ENCODE measurements at regions not wholly inside any gene's neighbourhood (a gene's known extent, or its start where the extent isn't known, plus 50 kb on each side); places are given as distances from the start of the nearest gene placed in this dataset.

- ChIA-PET CTCF (interaction anchor here (1.2 kb wide), 1 partner anchor 273 kb away, joined by 3 read pairs; no protein-coding TSS in a partner anchor), POLR2A (interaction anchor here (0.6 kb wide), 1 partner anchor 868 kb away, joined by 4 read pairs; no protein-coding TSS in a partner anchor)
- H3K4me3 Mint-ChIP-seq = peak overlapping the region; percentile 3; the same call in 1 of the 2 replicates
- H3K9me3 Mint-ChIP-seq = no peaks in the 10 kb centered on the region
- H3K36me3 Mint-ChIP-seq = peaks cover 3% of the 10 kb centered on the region; the same call in 1 of the 2 replicates
- H3K27me3 Mint-ChIP-seq (ENCODE audit: low read depth) = no peaks in the 10 kb centered on the region
- TF ChIP-seq OVOL2 (CRISPR knock-in tag; IDR thresholded peaks at IDR 0.05; ENCODE audit: borderline replicate concordance) = no peak
- TF ChIP-seq, protein P1, sequence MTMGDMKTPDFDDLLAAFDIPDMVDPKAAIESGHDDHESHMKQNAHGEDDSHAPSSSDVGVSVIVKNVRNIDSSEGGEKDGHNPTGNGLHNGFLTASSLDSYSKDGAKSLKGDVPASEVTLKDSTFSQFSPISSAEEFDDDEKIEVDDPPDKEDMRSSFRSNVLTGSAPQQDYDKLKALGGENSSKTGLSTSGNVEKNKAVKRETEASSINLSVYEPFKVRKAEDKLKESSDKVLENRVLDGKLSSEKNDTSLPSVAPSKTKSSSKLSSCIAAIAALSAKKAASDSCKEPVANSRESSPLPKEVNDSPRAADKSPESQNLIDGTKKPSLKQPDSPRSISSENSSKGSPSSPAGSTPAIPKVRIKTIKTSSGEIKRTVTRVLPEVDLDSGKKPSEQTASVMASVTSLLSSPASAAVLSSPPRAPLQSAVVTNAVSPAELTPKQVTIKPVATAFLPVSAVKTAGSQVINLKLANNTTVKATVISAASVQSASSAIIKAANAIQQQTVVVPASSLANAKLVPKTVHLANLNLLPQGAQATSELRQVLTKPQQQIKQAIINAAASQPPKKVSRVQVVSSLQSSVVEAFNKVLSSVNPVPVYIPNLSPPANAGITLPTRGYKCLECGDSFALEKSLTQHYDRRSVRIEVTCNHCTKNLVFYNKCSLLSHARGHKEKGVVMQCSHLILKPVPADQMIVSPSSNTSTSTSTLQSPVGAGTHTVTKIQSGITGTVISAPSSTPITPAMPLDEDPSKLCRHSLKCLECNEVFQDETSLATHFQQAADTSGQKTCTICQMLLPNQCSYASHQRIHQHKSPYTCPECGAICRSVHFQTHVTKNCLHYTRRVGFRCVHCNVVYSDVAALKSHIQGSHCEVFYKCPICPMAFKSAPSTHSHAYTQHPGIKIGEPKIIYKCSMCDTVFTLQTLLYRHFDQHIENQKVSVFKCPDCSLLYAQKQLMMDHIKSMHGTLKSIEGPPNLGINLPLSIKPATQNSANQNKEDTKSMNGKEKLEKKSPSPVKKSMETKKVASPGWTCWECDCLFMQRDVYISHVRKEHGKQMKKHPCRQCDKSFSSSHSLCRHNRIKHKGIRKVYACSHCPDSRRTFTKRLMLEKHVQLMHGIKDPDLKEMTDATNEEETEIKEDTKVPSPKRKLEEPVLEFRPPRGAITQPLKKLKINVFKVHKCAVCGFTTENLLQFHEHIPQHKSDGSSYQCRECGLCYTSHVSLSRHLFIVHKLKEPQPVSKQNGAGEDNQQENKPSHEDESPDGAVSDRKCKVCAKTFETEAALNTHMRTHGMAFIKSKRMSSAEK (CRISPR knock-in tag; IDR thresholded peaks at IDR 0.05; ENCODE audit: borderline replicate concordance) = no peak
- no peak for TF ChIP-seq ZNF671 (CRISPR knock-in tag; IDR thresholded peaks at IDR 0.05)
- TF ChIP-seq FOXP1 (CRISPR knock-in tag; IDR thresholded peaks at IDR 0.05; ENCODE audit: borderline replicate concordance) = no peak
- no peak for TF ChIP-seq ZNF219 (CRISPR knock-in tag; IDR thresholded peaks at IDR 0.05; ENCODE audit: borderline replicate concordance)
- DNase-seq (ENCODE audit: low spot score) (no peak), ATAC-seq (no peak)
- peaks cover 65% of the 10 kb centered on the region for H3K4me1 Mint-ChIP-seq
- H3K27ac Mint-ChIP-seq = peak overlapping the region; percentile 91
Measured at GRCh38 chr20:11539450-11539849, 378.2 kb upstream of the BTBD3 start.

- H3K4me3 Mint-ChIP-seq = peak overlapping the region; percentile 37
- no peak for TF ChIP-seq OVOL2 (CRISPR knock-in tag; IDR thresholded peaks at IDR 0.05; ENCODE audit: borderline replicate concordance)
- TF ChIP-seq TEAD1 (CRISPR knock-in tag; IDR thresholded peaks at IDR 0.05) = 0 out of 2 replicates have a peak, but pooled peaks have one; percentile 32
- 0 out of 2 replicates have a peak, but pooled peaks have one; percentile 28 for TF ChIP-seq FOXK1 (CRISPR knock-in tag; IDR thresholded peaks at IDR 0.05)
- TF ChIP-seq ETV6 (CRISPR knock-in tag; IDR thresholded peaks at IDR 0.05) = peak; percentile 57; the same call in 1 of the 2 replicates
- ChIA-PET POLR2A (interaction anchor here (1.2 kb wide), 1 partner anchor 97 kb away, joined by 3 read pairs; no protein-coding TSS in a partner anchor), CTCF (interaction anchor here (1.3 to 1.4 kb wide), 2 partner anchors 269 to 336 kb away, joined by 4 to 7 read pairs; no protein-coding TSS in a partner anchor)
- DNase-seq (ENCODE audit: low spot score) = no peak
- H3K9me3 Mint-ChIP-seq = no peaks in the 10 kb centered on the region
- no peaks in the 10 kb centered on the region for H3K36me3 Mint-ChIP-seq
- peaks cover 54% of the 10 kb centered on the region for H3K4me1 Mint-ChIP-seq
- no peaks in the 10 kb centered on the region for H3K27me3 Mint-ChIP-seq (ENCODE audit: low read depth)
- H3K27ac Mint-ChIP-seq = peak overlapping the region; percentile 91
- ATAC-seq = peak; percentile 66
Measured at GRCh38 chr20:11540558-11540957, 377.1 kb upstream of the BTBD3 start.

DNA sequence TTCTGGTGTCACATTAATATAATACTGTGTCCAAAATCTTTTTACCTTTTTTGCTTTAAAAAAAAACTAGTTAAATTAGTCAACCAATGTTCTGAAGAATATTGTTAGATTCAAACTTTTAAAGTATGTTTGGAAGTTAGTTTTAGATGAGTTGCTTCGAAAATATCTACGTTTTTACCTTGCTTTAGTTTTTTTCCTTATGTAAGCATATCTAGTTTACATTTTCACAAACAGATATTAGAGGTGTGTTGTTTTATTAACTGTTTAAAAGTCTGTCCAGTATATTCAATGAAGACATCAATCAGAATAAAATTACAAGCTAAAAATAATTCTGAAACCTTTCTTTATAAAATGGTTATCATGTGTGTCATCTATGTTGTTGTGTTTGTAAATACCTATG, 375.0 kb upstream of the BTBD3 start:
- Mint-ChIP-seq H3K27ac (no peak overlapping the region), H3K27me3 (ENCODE audit: low read depth) (no peaks in the 10 kb centered on the region), H3K9me3 (no peaks in the 10 kb centered on the region), H3K4me3 (no peak overlapping the region), H3K4me1 (peaks cover 45% of the 10 kb centered on the region), H3K36me3 (no peaks in the 10 kb centered on the region)
- ChIA-PET CTCF (interaction anchor here (0.8 kb wide), 1 partner anchor 585 kb away, joined by 6 read pairs; no protein-coding TSS in a partner anchor), POLR2A (interaction anchor here (0.6 kb wide), 1 partner anchor 846 kb away, joined by 3 read pairs; no protein-coding TSS in a partner anchor)
- DNase-seq (ENCODE audit: low spot score) (no peak), ATAC-seq (no peak)
- TF ChIP-seq ZNF423 (CRISPR knock-in tag; IDR thresholded peaks at IDR 0.05) (no peak), HMGA2 (CRISPR knock-in tag; IDR thresholded peaks at IDR 0.05) (no peak), ZNF138 (CRISPR knock-in tag; conservative IDR thresholded peaks at IDR 0.05) (no peak), SMAD3 (CRISPR knock-in tag; IDR thresholded peaks at IDR 0.05; ENCODE audit: borderline replicate concordance) (no peak), CREM (CRISPR knock-in tag; IDR thresholded peaks at IDR 0.05) (no peak), RELA (CRISPR knock-in tag; IDR thresholded peaks at IDR 0.05; ENCODE audit: borderline replicate concordance) (no peak), IRF2 (CRISPR knock-in tag; IDR thresholded peaks at IDR 0.05; ENCODE audit: borderline replicate concordance, low read depth) (no peak), MXD4 (CRISPR knock-in tag; IDR thresholded peaks at IDR 0.05; ENCODE audit: borderline replicate concordance) (no peak), ZNF396 (CRISPR knock-in tag; IDR thresholded peaks at IDR 0.05; ENCODE audit: borderline replicate concordance) (no peak)
